ENCODE measurements at regions not wholly inside any gene's neighbourhood (a gene's known extent, or its start where the extent isn't known, plus 50 kb on each side); places are given as distances from the start of the nearest gene placed in this dataset.
A peak's percentile ranks its signal among the peaks of the same experiment; 100 is the strongest.

GRCh38 chr1:195394567-195394966 is 1213.7 kb downstream of the KCNT2 start:
- no peak for DNase-seq (ENCODE audit: low spot score)

DNA sequence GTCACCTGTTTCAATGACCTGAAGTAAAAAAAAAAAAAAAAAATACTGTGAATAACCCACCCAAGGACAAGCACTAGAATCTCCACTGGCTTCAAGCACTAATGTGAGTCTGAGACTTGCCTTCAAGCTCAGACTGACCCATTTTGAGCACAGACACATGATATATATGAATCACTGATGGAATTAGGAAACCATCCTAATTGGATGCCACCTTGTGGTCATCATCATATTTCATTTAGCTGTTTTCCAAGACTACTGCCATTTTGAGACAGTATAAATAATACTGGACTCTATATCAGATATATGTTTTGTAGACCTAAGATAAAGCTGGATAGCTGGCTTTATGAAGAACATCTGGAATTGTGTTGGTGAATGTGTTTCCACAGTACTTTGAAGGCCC is 1232.0 kb downstream of the KCNT2 start:
- peak; percentile 43 for DNase-seq (ENCODE audit: low spot score)

DNA sequence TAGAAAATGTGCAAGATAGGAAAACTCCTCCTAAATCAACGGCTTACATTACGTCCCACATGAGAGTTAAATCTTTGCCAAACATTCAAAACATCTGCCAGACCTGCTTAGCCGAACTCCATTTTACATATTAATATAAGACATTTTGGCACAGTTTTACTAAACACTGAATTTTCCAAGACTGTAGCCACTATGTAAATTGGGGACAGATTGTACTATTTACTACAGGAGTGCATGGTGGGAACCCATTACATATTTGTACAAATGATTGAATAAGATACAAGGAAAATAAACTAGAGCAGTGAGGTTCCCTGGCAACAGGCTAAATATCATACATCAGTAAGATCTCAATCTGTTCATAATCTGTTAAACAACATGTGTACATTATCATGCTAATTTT is 1234.4 kb downstream of the KCNT2 start:
- no peak for DNase-seq (ENCODE audit: low spot score)

- DNase-seq (ENCODE audit: low spot score): no peak
These were observed 1263.1 kb downstream of the KCNT2 start for GRCh38 chr1:195345149-195345548.

DNA sequence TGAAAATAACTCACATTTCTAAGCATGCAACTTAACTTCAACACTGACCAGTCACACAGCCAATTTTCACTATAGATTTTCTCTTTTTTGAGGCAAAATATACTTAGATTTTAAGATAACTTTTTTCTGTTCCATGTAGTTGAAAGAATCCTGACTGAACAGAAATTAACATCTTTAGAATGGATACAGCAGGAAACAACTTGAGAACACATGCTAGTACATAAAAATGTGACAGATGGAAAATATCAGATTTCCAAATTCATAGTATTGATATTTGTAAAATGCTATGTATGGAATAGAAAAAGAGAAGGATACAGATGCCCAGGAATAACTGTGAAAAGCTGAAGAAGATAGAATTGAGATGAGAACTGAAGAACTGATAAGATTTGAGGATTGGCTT is 1270.6 kb downstream of the KCNT2 start:
- DNase-seq (ENCODE audit: low spot score): no peak

- no peak for DNase-seq (ENCODE audit: low spot score)
These were observed 1271.4 kb downstream of the KCNT2 start for GRCh38 chr1:195336812-195337211.

DNA sequence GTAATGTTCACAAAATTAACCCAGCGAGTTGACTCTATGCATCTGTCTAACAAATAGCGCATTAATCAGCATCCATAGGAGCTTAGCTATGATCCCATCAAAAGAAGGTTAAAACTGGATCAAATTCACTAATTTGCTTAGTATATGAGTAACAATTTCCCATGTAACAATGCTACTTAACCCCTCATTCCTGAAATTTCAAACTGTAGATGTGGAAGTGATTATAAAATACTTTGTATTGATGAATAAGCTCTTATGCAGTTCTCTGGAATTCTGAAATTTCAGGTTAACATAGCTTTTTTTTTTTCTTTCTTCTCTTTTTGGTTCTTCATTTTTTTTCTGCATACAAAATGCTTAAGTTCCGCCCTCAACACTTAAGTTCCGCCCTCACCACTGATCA is 1272.7 kb downstream of the KCNT2 start:
- DNase-seq (ENCODE audit: low spot score): no peak

- no peak for DNase-seq (ENCODE audit: low spot score)
These were observed 1276.1 kb downstream of the KCNT2 start for GRCh38 chr1:195332102-195332501.

GRCh38 chr1:195328681-195329080 is 1279.6 kb downstream of the KCNT2 start:
- DNase-seq (ENCODE audit: low spot score): no peak

- no peak for DNase-seq (ENCODE audit: low spot score)
These were observed 1280.1 kb downstream of the KCNT2 start for GRCh38 chr1:195328102-195328501.

DNA sequence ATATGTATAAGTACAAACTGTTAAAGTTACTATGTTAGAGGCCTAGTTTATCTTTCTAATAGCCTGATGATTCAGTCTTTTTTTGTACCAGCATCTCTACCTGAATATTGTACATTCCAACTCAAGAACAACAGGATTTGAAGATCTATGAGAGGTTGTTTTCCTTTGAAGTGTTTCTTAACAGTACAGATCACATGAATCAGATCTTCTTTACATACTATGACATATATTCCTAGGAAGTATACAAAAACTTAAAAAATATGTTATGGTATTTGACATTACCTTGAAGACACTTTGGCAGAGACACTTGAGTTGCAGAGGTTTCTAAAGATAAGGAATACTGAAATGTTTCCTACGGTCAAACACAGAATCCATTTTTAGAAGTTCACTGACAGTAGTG is 1280.9 kb downstream of the KCNT2 start:
- DNase-seq (ENCODE audit: low spot score): no peak

DNA sequence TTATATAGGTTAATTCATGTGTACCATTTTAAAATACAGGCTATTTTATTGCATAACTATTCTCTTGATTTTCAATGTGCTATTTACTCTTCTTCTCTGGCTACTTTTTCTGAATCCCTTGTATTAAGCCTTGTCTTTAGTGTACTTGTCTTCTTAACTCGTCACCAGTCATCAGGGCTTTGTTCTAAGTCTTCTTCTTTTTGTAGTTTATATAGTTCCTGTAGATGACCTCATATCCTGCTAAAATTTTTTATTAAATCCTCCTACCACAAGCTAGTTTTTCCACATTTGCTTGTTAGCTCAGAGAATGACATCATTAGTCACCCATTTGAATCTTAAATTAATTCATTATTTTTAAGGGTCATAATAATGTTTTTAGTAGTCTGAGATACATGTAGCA is 1281.9 kb downstream of the KCNT2 start:
- no peak for DNase-seq (ENCODE audit: low spot score)

DNA sequence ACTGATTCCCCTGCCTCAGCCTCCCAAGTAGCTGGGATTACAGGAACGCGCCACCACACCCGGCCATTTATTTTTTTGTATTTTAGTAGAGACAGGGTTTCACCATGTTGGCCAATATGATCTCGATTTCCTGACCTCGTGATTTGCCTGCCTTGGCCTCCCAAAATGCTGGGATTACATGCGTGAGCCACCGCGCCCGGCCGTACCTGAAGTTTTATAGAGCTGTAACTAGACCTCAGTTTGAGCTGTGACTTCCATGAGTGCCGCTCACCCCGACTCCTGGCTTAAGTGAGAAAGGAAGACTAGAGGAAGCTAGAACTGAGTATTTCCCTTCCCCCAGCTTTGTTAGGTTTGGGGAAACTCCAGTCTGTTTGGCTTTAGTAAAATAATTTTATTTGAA is 1283.1 kb downstream of the KCNT2 start:
- DNase-seq (ENCODE audit: low spot score): no peak

- DNase-seq (ENCODE audit: low spot score): no peak
These were observed 1302.0 kb downstream of the KCNT2 start for GRCh38 chr1:195306281-195306680.

DNA sequence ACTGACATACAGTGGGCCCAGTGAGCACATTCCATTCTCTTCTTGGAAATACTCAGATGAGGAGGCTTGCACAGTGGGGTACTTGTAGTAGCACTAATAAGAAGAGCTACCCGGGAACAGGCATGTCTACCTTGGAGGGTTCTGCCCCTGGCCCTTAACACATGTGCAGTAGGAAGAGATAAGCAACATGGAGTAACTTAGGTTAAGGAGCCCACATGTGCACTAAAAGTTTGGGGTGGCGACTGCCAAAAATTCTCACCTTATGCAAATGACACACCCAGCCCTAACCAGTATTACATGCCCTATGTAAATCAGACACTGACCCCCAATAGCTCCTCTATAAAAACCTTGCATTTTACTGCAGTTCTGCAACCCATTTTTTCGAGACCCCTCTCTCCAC is 1313.3 kb downstream of the KCNT2 start:
- no peak for DNase-seq (ENCODE audit: low spot score)

- DNase-seq (ENCODE audit: low spot score): no peak
These were observed 1329.6 kb downstream of the KCNT2 start for GRCh38 chr1:195278644-195279043.

GRCh38 chr1:195275710-195276109 is 1332.5 kb downstream of the KCNT2 start:
- no peak for DNase-seq (ENCODE audit: low spot score)

- no peak for DNase-seq (ENCODE audit: low spot score)
These were observed 1356.3 kb downstream of the KCNT2 start for GRCh38 chr1:195251900-195252299.

- no peak for DNase-seq (ENCODE audit: low spot score)
These were observed 1364.7 kb downstream of the KCNT2 start for GRCh38 chr1:195243492-195243891.

GRCh38 chr1:195241066-195241465 is 1367.2 kb downstream of the KCNT2 start:
- no peak for DNase-seq (ENCODE audit: low spot score)

DNA sequence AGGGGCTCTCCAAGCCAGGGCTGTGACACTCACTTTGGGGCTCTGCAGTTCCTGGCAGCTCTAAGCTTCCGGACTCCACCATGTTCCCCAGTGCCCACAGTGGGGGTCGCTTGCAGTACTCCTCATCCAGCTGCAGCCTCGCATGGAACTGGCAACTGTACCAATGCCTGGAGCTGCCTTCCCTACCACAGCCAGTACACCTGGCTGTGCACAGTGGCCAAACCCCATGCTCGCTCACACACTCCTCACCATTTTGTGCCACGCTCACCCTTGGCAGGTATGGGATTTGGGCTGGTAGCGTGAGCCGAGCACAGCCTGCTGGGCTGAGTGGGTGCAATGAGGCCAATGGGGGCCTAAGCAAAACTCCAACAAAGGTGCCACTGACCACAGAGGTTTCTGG is 1369.9 kb downstream of the KCNT2 start:
- no peak for DNase-seq (ENCODE audit: low spot score)

- no peak for DNase-seq (ENCODE audit: low spot score)
These were observed 1371.0 kb downstream of the KCNT2 start for GRCh38 chr1:195236991-195237889.

DNA sequence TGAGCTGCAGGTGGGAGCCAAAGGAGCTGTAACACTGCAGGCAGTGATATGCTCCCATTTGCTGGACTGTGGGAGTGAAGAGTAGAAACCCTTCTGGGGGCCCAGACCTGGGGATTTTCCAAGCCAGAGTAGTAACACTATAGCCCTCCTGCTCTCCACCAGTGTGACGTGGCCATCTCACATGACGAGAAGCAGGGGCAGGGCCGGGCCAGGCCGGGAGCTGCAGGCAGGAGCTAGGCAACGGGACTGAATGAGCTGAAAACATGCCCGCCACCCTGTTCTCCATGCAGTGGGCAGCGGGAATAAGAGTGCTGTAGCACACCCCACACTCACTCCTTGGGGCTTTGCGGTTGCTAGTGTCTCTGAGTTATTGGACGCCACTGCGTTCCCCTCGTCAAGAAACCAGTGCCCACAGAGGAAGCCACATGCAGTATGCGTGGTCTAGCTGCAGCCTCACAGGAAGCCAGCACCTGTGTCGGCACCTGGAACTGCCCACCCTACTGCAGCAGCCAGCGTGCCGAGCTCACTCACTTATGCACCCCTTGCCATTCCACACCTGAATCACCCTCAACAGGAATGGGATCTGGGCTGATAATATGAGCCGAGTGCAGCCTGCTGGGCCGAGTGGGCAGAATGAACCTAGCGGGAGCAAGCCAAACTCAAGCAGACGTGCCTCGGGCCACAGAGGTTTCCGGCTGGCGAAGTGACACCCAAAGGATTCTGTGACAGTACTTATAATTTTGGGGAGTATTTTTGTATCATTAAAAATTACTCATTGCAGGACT is 1389.6 kb downstream of the KCNT2 start:
- DNase-seq (ENCODE audit: low spot score): no peak

Data from RKO (cell line).